ENCODE measurements at regions not wholly inside any gene's neighbourhood (a gene's known extent, or its start where the extent isn't known, plus 50 kb on each side); places are given as distances from the start of the nearest gene placed in this dataset.

GRCh38 chr1:239696317-239696716 lies 309.9 kb downstream of the CHRM3 start:
- Histone ChIP-seq H3K36me3 (ENCODE audit: control insufficient read depth, insufficient read depth, low read length) (no peaks in the 10 kb centered on the region), H3K4me1 (ENCODE audit: control insufficient read depth, insufficient read depth, low read length) (no peaks in the 10 kb centered on the region), H2BK20ac (ENCODE audit: low read depth, low read length) (no peak overlapping the region), H3K14ac (replicated peaks; ENCODE audit: low read depth, low read length) (no peak overlapping the region), H4K5ac (ENCODE audit: low read depth, low read length) (no peak overlapping the region), H3K9me1 (ENCODE audit: insufficient read depth, low read length) (no peaks in the 10 kb centered on the region), H2AFZ (replicated peaks; ENCODE audit: low read length, poor library complexity) (no peak overlapping the region), H4K91ac (ENCODE audit: insufficient read depth, low read depth, low read length) (no peak overlapping the region), H3K4me2 (ENCODE audit: low read depth, low read length) (no peak overlapping the region), H3K9ac (ENCODE audit: low read depth, low read length) (no peak overlapping the region), H3K18ac (ENCODE audit: low read depth, low read length) (no peak overlapping the region), H3K27me3 (ENCODE audit: control insufficient read depth, insufficient read depth, low read length) (no peaks in the 10 kb centered on the region), H2AK9ac (replicated peaks; ENCODE audit: low read depth, low read length, poor library complexity) (no peak overlapping the region), H3K79me1 (ENCODE audit: low read depth in 1 of 2, low read length in 2 of 2) (no peaks in the 10 kb centered on the region), H2AK5ac (ENCODE audit: low read depth, low read length) (no peak overlapping the region), H2BK15ac (ENCODE audit: low read depth, low read length) (no peak overlapping the region), H3K4me3 (ENCODE audit: insufficient read depth, low read depth, low read length) (no peak overlapping the region), H3K27ac (ENCODE audit: insufficient read depth, low read length) (no peak overlapping the region), H3K4ac (ENCODE audit: low read depth, low read length) (no peak overlapping the region), H3K56ac (ENCODE audit: extremely low read depth, insufficient read depth, low read length) (no peak overlapping the region), H2BK120ac (ENCODE audit: low read depth, low read length) (no peak overlapping the region), H2BK5ac (ENCODE audit: low read depth, low read length, poor library complexity, severe bottlenecking) (no peak overlapping the region), H3K9me3 (ENCODE audit: control insufficient read depth, insufficient read depth, low read length) (peaks cover 4% of the 10 kb centered on the region), H4K20me1 (ENCODE audit: insufficient read depth, low read length) (no peaks in the 10 kb centered on the region), H3K23ac (ENCODE audit: low read depth, low read length) (no peak overlapping the region), H4K8ac (ENCODE audit: low read depth in 2 of 2, low read length in 2 of 2) (no peak overlapping the region)
- DNase-seq = no peak
- no CpG with 5 or more reads among the region's 2 CpGs for WGBS, 2 experiments (ENCODE audit: extremely low coverage in 2 of 2, insufficient read length in 1 of 2)
- in situ Hi-C loops (cut with MboI; ENCODE audit: low sequenced_read_pairs) (no loop called here), intact Hi-C loops (cut with micrococcal nuclease) (no loop called here), dilution Hi-C loops (cut with HindIII; ENCODE audit: low sequenced_read_pairs, unreplicated experiment) (no loop called here)
- no peak for ATAC-seq (ENCODE audit: low read depth)
- TF ChIP-seq CEBPB (IDR thresholded peaks at IDR 0.05; ENCODE audit: low read depth, low read length) (no peak), FOS (IDR thresholded peaks at IDR 0.05; ENCODE audit: low read depth, low read length) (no peak), BHLHE40 (IDR thresholded peaks at IDR 0.05; ENCODE audit: low read depth, low read length) (no peak), RCOR1 (IDR thresholded peaks at IDR 0.05; ENCODE audit: insufficient replicate concordance, low read length) (no peak), SMC3 (IDR thresholded peaks at IDR 0.05; ENCODE audit: low read depth, low read length) (no peak), NFE2L2 (IDR thresholded peaks at IDR 0.05; ENCODE audit: low read depth, low read length) (no peak), MAFK (IDR thresholded peaks at IDR 0.05; ENCODE audit: low read depth, low read length) (no peak), CHD1 (IDR thresholded peaks at IDR 0.05; ENCODE audit: low read depth, low read length) (no peak), RAD21 (IDR thresholded peaks at IDR 0.05; ENCODE audit: low read length) (no peak), USF2 (IDR thresholded peaks at IDR 0.05; ENCODE audit: low read depth, low read length) (no peak), MAZ (IDR thresholded peaks at IDR 0.05; ENCODE audit: borderline replicate concordance, low read depth, low read length) (no peak), POLR2A (IDR thresholded peaks at IDR 0.05; ENCODE audit: low read depth, low read length) (no peak), MXI1 (IDR thresholded peaks at IDR 0.05; ENCODE audit: borderline replicate concordance, low read depth, low read length) (no peak), RFX5 (IDR thresholded peaks at IDR 0.05; ENCODE audit: low read depth, low read length) (no peak)
- TF ChIP-seq, protein P1, sequence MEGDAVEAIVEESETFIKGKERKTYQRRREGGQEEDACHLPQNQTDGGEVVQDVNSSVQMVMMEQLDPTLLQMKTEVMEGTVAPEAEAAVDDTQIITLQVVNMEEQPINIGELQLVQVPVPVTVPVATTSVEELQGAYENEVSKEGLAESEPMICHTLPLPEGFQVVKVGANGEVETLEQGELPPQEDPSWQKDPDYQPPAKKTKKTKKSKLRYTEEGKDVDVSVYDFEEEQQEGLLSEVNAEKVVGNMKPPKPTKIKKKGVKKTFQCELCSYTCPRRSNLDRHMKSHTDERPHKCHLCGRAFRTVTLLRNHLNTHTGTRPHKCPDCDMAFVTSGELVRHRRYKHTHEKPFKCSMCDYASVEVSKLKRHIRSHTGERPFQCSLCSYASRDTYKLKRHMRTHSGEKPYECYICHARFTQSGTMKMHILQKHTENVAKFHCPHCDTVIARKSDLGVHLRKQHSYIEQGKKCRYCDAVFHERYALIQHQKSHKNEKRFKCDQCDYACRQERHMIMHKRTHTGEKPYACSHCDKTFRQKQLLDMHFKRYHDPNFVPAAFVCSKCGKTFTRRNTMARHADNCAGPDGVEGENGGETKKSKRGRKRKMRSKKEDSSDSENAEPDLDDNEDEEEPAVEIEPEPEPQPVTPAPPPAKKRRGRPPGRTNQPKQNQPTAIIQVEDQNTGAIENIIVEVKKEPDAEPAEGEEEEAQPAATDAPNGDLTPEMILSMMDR (conservative IDR thresholded peaks at IDR 0.05; ENCODE audit: low read depth, low read length) = no peak
- TF ChIP-seq, protein P2, sequence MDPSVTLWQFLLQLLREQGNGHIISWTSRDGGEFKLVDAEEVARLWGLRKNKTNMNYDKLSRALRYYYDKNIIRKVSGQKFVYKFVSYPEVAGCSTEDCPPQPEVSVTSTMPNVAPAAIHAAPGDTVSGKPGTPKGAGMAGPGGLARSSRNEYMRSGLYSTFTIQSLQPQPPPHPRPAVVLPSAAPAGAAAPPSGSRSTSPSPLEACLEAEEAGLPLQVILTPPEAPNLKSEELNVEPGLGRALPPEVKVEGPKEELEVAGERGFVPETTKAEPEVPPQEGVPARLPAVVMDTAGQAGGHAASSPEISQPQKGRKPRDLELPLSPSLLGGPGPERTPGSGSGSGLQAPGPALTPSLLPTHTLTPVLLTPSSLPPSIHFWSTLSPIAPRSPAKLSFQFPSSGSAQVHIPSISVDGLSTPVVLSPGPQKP (IDR thresholded peaks at IDR 0.05; ENCODE audit: borderline replicate concordance, low read depth, low read length) = no peak
- no TSS peak for BruUV-seq (replicated peaks)
- POLR2A ChIA-PET (ENCODE audit: unreplicated experiment) = no interaction called here
- CTCF ChIA-PET = no interaction called here

Data from IMR-90 (cell line).